IMR-90 (cell line): ENCODE measurements at regions not wholly inside any gene's neighbourhood (a gene's known extent, or its start where the extent isn't known, plus 50 kb on each side); places are given as distances from the start of the nearest gene placed in this dataset.

Experiments used
- ATAC-seq: fragments of 200-7000 bp; cut with Tn5 transposase; 2 replicates; pipeline ENCODE4 v1.9.1; 2020; ENCODE audit warnings: low read depth, mild to moderate bottlenecking, moderate library complexity
- BruUV-seq: library from RNA; stranded (reverse); fragments of 400-500 nt; replicated peaks from 2 replicates; lab custom pipeline; 2021; lab: Mats Ljungman, UMichigan
- CTCF ChIA-PET: fragments of 300-600 bp; formaldehyde crosslinking; extraction: SDS; loops from one replicate; lab custom pipeline; 2021; ENCODE audit warnings: antibody characterized with exemption; lab: Yijun Ruan, JAX
- POLR2A ChIA-PET: fragments of 300-600 bp; sonication (Branson Sonifier 250); formaldehyde crosslinking; loops from one replicate; lab custom pipeline; 2022; ENCODE audit warnings: antibody characterized with exemption; ENCODE audit not compliant: unreplicated experiment; lab: Charles Lee
- DNase-seq: peaks from one replicate; pipeline ENCODE4 v3.0.0; 2013
- H2AFZ ChIP-seq: replicated peaks from 2 replicates; pipeline ENCODE3; 2013; ENCODE audit warnings: low read length, mild to moderate bottlenecking; ENCODE audit not compliant: poor library complexity
- H2AK5ac ChIP-seq: 2 replicates; pipeline ENCODE4 v1.6.1; 2013; ENCODE audit warnings: low read depth, low read length, inconsistent platforms
- H2AK9ac ChIP-seq: replicated peaks from 2 replicates; pipeline ENCODE3; 2013; ENCODE audit warnings: mild to moderate bottlenecking, low read depth, low read length, moderate library complexity; ENCODE audit not compliant: poor library complexity
- H2BK120ac ChIP-seq: 2 replicates; pipeline ENCODE4 v1.6.1; 2013; ENCODE audit warnings: low read depth, low read length, inconsistent platforms
- H2BK15ac ChIP-seq: 3 replicates; pipeline ENCODE4 v1.6.1; 2013; ENCODE audit warnings: low read depth, low read length, inconsistent platforms
- H2BK20ac ChIP-seq: 2 replicates; pipeline ENCODE4 v1.6.1; 2013; ENCODE audit warnings: low read depth, mild to moderate bottlenecking, inconsistent platforms, low read length, moderate library complexity
- H2BK5ac ChIP-seq: 2 replicates; pipeline ENCODE4 v1.6.1; 2013; ENCODE audit warnings: mild to moderate bottlenecking, low read depth, low read length, inconsistent platforms; ENCODE audit not compliant: poor library complexity, severe bottlenecking
- H3K14ac ChIP-seq: replicated peaks from 2 replicates; pipeline ENCODE4 v1.6.1; 2013; ENCODE audit warnings: low read depth, low read length, inconsistent platforms
- H3K18ac ChIP-seq: 2 replicates; pipeline ENCODE4 v1.6.1; 2013; ENCODE audit warnings: low read depth, low read length, control low read depth
- H3K23ac ChIP-seq: 2 replicates; pipeline ENCODE4 v1.6.1; 2013; ENCODE audit warnings: low read depth, low read length, inconsistent platforms
- H3K27ac ChIP-seq: 2 replicates; pipeline ENCODE4 v1.5.1; 2013; ENCODE audit warnings: mild to moderate bottlenecking, control low read depth, low read length; ENCODE audit not compliant: insufficient read depth
- H3K27me3 ChIP-seq: 2 replicates; pipeline ENCODE4 v1.6.1; 2013; ENCODE audit warnings: low read length; ENCODE audit not compliant: control insufficient read depth, insufficient read depth
- H3K36me3 ChIP-seq: 2 replicates; pipeline ENCODE4 v1.6.1; 2013; ENCODE audit warnings: low read length, mixed read lengths; ENCODE audit not compliant: control insufficient read depth, insufficient read depth
- H3K4ac ChIP-seq: 2 replicates; pipeline ENCODE4 v1.6.1; 2013; ENCODE audit warnings: low read depth, low read length, inconsistent platforms
- H3K4me1 ChIP-seq: 2 replicates; pipeline ENCODE4 v1.6.1; 2013; ENCODE audit warnings: low read length, mixed read lengths; ENCODE audit not compliant: control insufficient read depth, insufficient read depth
- H3K4me2 ChIP-seq: 2 replicates; pipeline ENCODE4 v1.6.1; 2013; ENCODE audit warnings: low read depth, mild to moderate bottlenecking, control low read depth, low read length, moderate library complexity
- H3K4me3 ChIP-seq: 2 replicates; pipeline ENCODE4 v1.5.1; 2013; ENCODE audit warnings: low read depth, mild to moderate bottlenecking, control low read depth, low read length, moderate library complexity; ENCODE audit not compliant: insufficient read depth
- H3K56ac ChIP-seq: 2 replicates; pipeline ENCODE4 v1.6.1; 2013; ENCODE audit warnings: low read length, inconsistent platforms; ENCODE audit not compliant: insufficient read depth; ENCODE audit errors: extremely low read depth
- H3K79me1 ChIP-seq, 2 experiments: 2 replicates each; pipeline ENCODE4 v1.6.1; 2013; ENCODE audit warnings: low read length in 2 of 2, inconsistent platforms in 1 of 2, low read depth in 1 of 2
- H3K9ac ChIP-seq: 2 replicates; pipeline ENCODE4 v1.6.1; 2013; ENCODE audit warnings: low read depth, low read length, control low read depth
- H3K9me1 ChIP-seq: 2 replicates; pipeline ENCODE4 v1.6.1; 2013; ENCODE audit warnings: low read length, inconsistent platforms; ENCODE audit not compliant: insufficient read depth
- H3K9me3 ChIP-seq: 2 replicates; pipeline ENCODE4 v1.6.1; 2013; ENCODE audit warnings: low read length; ENCODE audit not compliant: control insufficient read depth, insufficient read depth
- H4K20me1 ChIP-seq: 2 replicates; pipeline ENCODE4 v1.6.1; 2013; ENCODE audit warnings: low read length, inconsistent platforms; ENCODE audit not compliant: insufficient read depth
- H4K5ac ChIP-seq: 2 replicates; pipeline ENCODE4 v1.6.1; 2013; ENCODE audit warnings: mild to moderate bottlenecking, low read depth, low read length, control low read depth
- H4K8ac ChIP-seq, 2 experiments: 2 replicates each; pipeline ENCODE4 v1.6.1; 2013; ENCODE audit warnings: low read depth in 2 of 2, low read length in 2 of 2, control low read depth in 1 of 2, inconsistent platforms in 1 of 2
- H4K91ac ChIP-seq: 2 replicates; pipeline ENCODE4 v1.6.1; 2013; ENCODE audit warnings: low read depth, low read length, inconsistent platforms; ENCODE audit not compliant: insufficient read depth
- CHD1 ChIP-seq: IDR thresholded peaks from 2 replicates; pipeline ENCODE4 v1.6.1; 2012; ENCODE audit warnings: low read depth, low read length, improper control_type of control experiment
- MAFK ChIP-seq: IDR thresholded peaks from 2 replicates; pipeline ENCODE4 v1.6.1; 2012; ENCODE audit warnings: low read depth, low read length, improper control_type of control experiment
- MAZ ChIP-seq: IDR thresholded peaks from 2 replicates; pipeline ENCODE4 v1.6.1; 2012; ENCODE audit warnings: low read depth, mild to moderate bottlenecking, low read length, improper control_type of control experiment, moderate library complexity, borderline replicate concordance
- NFE2L2 ChIP-seq: fragments of 150-350 bp; IDR thresholded peaks from 2 replicates; pipeline ENCODE4 v1.6.1; 2016; ENCODE audit warnings: low read depth, mild to moderate bottlenecking, low read length
- WGBS, 2 experiments: methylation state at CpG; one replicate each; pipeline versions ENCODE4 v1.1.5 to v1.1.7; 2013; ENCODE audit warnings: missing lambda C conversion rate in 2 of 2; ENCODE audit not compliant: insufficient read length in 1 of 2; ENCODE audit errors: extremely low coverage in 2 of 2; 5-methylcytosine and 5-hydroxymethylcytosine counted together
- dilution Hi-C: fragments of 300-500 bp; cut with HindIII; formaldehyde crosslinking; loops from one replicate; pipeline ENCODE4 v1.14.3; 2018; ENCODE audit warnings: low sequenced_read_pairs; ENCODE audit not compliant: unreplicated experiment
- in situ Hi-C: fragments of 300-500 bp; cut with MboI; formaldehyde crosslinking; loops from 3 replicates; pipeline ENCODE4 v1.14.3; 2019; ENCODE audit warnings: low sequenced_read_pairs, inconsistent platforms, mixed read lengths
- intact Hi-C: fragments of 100-400 bp; cut with micrococcal nuclease; formaldehyde crosslinking; loops from 2 replicates; pipeline ENCODE4 v1.10.0; 2022

GRCh38 chr5:96090215-96090614 lies 128.6 kb upstream of the ELL2 start:
- H2BK5ac ChIP-seq: peak overlapping the region; percentile 14
- no peaks in the 10 kb centered on the region for H4K20me1 ChIP-seq
- H3K27ac ChIP-seq: no peak overlapping the region
- peak overlapping the region; percentile 51; the same call in 1 of the 2 replicates for H2BK120ac ChIP-seq
- dilution Hi-C loops (no loop called here), in situ Hi-C loops (no loop called here), intact Hi-C loops (no loop called here)
- H3K23ac ChIP-seq: peak overlapping the region; percentile 58; the same call in 1 of the 2 replicates
- no peak overlapping the region; the same call in 1 of the 2 replicates for H4K5ac ChIP-seq
- H3K9me3 ChIP-seq: no peaks in the 10 kb centered on the region
- no peak overlapping the region for H2AFZ ChIP-seq
- H3K56ac ChIP-seq: no peak overlapping the region
- no peak for TF ChIP-seq MAZ
- TF ChIP-seq MAFK: no peak
- no peak for TF ChIP-seq NFE2L2
- no peak for TF ChIP-seq CHD1
- ChIA-PET POLR2A (no interaction called here), CTCF (interaction anchor here (1.1 kb wide), 1 partner anchor 29 kb away, joined by 3 read pairs; no protein-coding TSS in a partner anchor)
- no TSS peak for BruUV-seq
- H3K79me1 ChIP-seq: no peaks in the 10 kb centered on the region
- H3K4ac ChIP-seq: peak overlapping the region; percentile 19; the same call in 1 of the 2 replicates
- no peaks in the 10 kb centered on the region for H3K36me3 ChIP-seq
- no peak overlapping the region for H3K4me3 ChIP-seq
- peak overlapping the region; percentile 15; the same call in 1 of the 2 replicates for H2AK5ac ChIP-seq
- H4K91ac ChIP-seq: no peak overlapping the region
- no peak overlapping the region for H2AK9ac ChIP-seq
- H3K9ac ChIP-seq: no peak overlapping the region
- H3K4me1 ChIP-seq: peaks cover 13% of the 10 kb centered on the region
- no peak overlapping the region for H4K8ac ChIP-seq
- peaks cover 5% of the 10 kb centered on the region; the same call in 1 of the 2 replicates for H3K9me1 ChIP-seq
- peak overlapping the region; percentile 33; the same call in 1 of the 2 replicates for H3K14ac ChIP-seq
- DNase-seq (no peak), ATAC-seq (no peak)
- H2BK15ac ChIP-seq: peak overlapping the region; percentile 15; the same call in 1 of the 3 replicates
- no peaks in the 10 kb centered on the region for H3K27me3 ChIP-seq
- H3K4me2 ChIP-seq: no peak overlapping the region
- H3K18ac ChIP-seq: no peak overlapping the region
- no peak overlapping the region; the same call in 1 of the 2 replicates for H2BK20ac ChIP-seq
- WGBS, 2 experiments: no CpG with 5 or more reads among the region's 1 CpG
